ENCODE measurements at regions not wholly inside any gene's neighbourhood (a gene's known extent, or its start where the extent isn't known, plus 50 kb on each side); places are given as distances from the start of the nearest gene placed in this dataset.

DNA sequence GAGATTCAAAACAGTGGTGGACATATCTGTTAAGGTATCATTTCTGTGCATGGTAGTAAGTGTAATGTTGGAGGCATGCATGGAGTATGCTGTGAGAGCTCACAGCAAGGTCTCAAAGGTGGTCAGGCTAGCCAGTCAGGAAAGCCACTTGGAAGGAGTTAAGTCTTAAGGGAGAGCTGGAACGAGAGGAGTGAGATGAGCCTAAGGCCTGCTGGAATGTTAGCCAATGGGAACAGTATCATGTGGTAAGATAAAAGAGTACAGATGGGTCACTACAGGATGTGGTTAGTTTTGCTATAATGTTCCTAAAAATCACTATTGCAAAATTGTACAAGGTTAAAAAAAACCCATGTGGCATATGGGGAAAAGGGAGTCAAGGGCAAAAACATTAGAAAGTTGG, 311.7 kb upstream of the E2F7 start:
- TF ChIP-seq, protein P1, sequence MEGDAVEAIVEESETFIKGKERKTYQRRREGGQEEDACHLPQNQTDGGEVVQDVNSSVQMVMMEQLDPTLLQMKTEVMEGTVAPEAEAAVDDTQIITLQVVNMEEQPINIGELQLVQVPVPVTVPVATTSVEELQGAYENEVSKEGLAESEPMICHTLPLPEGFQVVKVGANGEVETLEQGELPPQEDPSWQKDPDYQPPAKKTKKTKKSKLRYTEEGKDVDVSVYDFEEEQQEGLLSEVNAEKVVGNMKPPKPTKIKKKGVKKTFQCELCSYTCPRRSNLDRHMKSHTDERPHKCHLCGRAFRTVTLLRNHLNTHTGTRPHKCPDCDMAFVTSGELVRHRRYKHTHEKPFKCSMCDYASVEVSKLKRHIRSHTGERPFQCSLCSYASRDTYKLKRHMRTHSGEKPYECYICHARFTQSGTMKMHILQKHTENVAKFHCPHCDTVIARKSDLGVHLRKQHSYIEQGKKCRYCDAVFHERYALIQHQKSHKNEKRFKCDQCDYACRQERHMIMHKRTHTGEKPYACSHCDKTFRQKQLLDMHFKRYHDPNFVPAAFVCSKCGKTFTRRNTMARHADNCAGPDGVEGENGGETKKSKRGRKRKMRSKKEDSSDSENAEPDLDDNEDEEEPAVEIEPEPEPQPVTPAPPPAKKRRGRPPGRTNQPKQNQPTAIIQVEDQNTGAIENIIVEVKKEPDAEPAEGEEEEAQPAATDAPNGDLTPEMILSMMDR (IDR thresholded peaks at IDR 0.05), result no peak
- TF ChIP-seq POLR2A (IDR thresholded peaks at IDR 0.05), result no peak

Measured in adrenal gland (tissue), 5 donors.